ENCODE measurements at regions not wholly inside any gene's neighbourhood (a gene's known extent, or its start where the extent isn't known, plus 50 kb on each side); places are given as distances from the start of the nearest gene placed in this dataset.

- Histone ChIP-seq H3K27me3 (replicated peaks in 2 of 5; ENCODE audit: control insufficient read depth in 4 of 5, insufficient read depth in 5 of 5, low read length in 4 of 5) (no peaks in the 10 kb centered on the region), H3K36me3 (ENCODE audit: control insufficient read depth in 4 of 4, insufficient read depth in 4 of 4, low read length in 3 of 4) (no peaks in the 10 kb centered on the region), H3K27ac (ENCODE audit: insufficient read depth in 1 of 2, low read depth in 1 of 2, low read length in 2 of 2, poor library complexity in 1 of 2, severe bottlenecking in 2 of 2) (no peak overlapping the region), H3K4me3 (ENCODE audit: control insufficient read depth in 1 of 7, extremely low read depth in 1 of 7, insufficient read depth in 4 of 7, low read depth in 2 of 7, low read length in 6 of 7) (no peak overlapping the region), H3K4me1 (ENCODE audit: control extremely low read depth in 1 of 4, control insufficient read depth in 4 of 4, insufficient read depth in 4 of 4, low read length in 3 of 4) (no peaks in the 10 kb centered on the region), H3K9me3 (ENCODE audit: control extremely low read depth in 1 of 5, control insufficient read depth in 4 of 5, insufficient read depth in 2 of 5, low read depth in 1 of 5, low read length in 4 of 5) (peaks cover 0 to 3% (median 0%) of the 10 kb centered on the region in 5 experiments)
- CTCF ChIA-PET = no interaction called here
- peak in 1 of 3 donors; percentile 2 for DNase-seq
- POLR2A ChIA-PET = no interaction called here
These were observed 125.4 kb upstream of the SLC30A5 start for GRCh38 chr5:68968429-68968828.

GRCh38 chr5:68970617-68971016, 123.2 kb upstream of the SLC30A5 start:
- DNase-seq = no peak
- WGBS (ENCODE audit: insufficient coverage) = 98% methylated on average over 5 of the region's 5 CpGs
- Histone ChIP-seq H3K27ac (ENCODE audit: insufficient read depth in 1 of 2, low read depth in 1 of 2, low read length in 2 of 2, poor library complexity in 1 of 2, severe bottlenecking in 2 of 2) (no peak overlapping the region), H3K4me3 (ENCODE audit: control insufficient read depth in 1 of 7, extremely low read depth in 1 of 7, insufficient read depth in 4 of 7, low read depth in 2 of 7, low read length in 6 of 7) (no peak overlapping the region), H3K9me3 (ENCODE audit: control extremely low read depth in 1 of 5, control insufficient read depth in 4 of 5, insufficient read depth in 2 of 5, low read depth in 1 of 5, low read length in 4 of 5) (peaks cover 0 to 16% (median 0%) of the 10 kb centered on the region in 5 experiments), H3K27me3 (replicated peaks in 2 of 5; ENCODE audit: control insufficient read depth in 4 of 5, insufficient read depth in 5 of 5, low read length in 4 of 5) (no peaks in the 10 kb centered on the region), H3K36me3 (ENCODE audit: control insufficient read depth in 4 of 4, insufficient read depth in 4 of 4, low read length in 3 of 4) (no peaks in the 10 kb centered on the region), H3K4me1 (ENCODE audit: control extremely low read depth in 1 of 4, control insufficient read depth in 4 of 4, insufficient read depth in 4 of 4, low read length in 3 of 4) (no peaks in the 10 kb centered on the region)
- CTCF ChIA-PET = no interaction called here
- POLR2A ChIA-PET = no interaction called here

- Histone ChIP-seq H3K9me3 (ENCODE audit: control extremely low read depth in 1 of 5, control insufficient read depth in 4 of 5, insufficient read depth in 2 of 5, low read depth in 1 of 5, low read length in 4 of 5) (peaks cover 0 to 20% (median 3%) of the 10 kb centered on the region in 5 experiments), H3K4me3 (ENCODE audit: control insufficient read depth in 1 of 7, extremely low read depth in 1 of 7, insufficient read depth in 4 of 7, low read depth in 2 of 7, low read length in 6 of 7) (no peak overlapping the region), H3K36me3 (ENCODE audit: control insufficient read depth in 4 of 4, insufficient read depth in 4 of 4, low read length in 3 of 4) (no peaks in the 10 kb centered on the region), H3K4me1 (ENCODE audit: control extremely low read depth in 1 of 4, control insufficient read depth in 4 of 4, insufficient read depth in 4 of 4, low read length in 3 of 4) (no peaks in the 10 kb centered on the region), H3K27ac (ENCODE audit: insufficient read depth in 1 of 2, low read depth in 1 of 2, low read length in 2 of 2, poor library complexity in 1 of 2, severe bottlenecking in 2 of 2) (no peak overlapping the region), H3K27me3 (replicated peaks in 2 of 5; ENCODE audit: control insufficient read depth in 4 of 5, insufficient read depth in 5 of 5, low read length in 4 of 5) (no peaks in the 10 kb centered on the region)
- no peak for DNase-seq
- ChIA-PET CTCF (no interaction called here), POLR2A (no interaction called here)
- 96% methylated on average over 3 of the region's 5 CpGs for WGBS (ENCODE audit: insufficient coverage)
These were observed 120.1 kb upstream of the SLC30A5 start for GRCh38 chr5:68973696-68974095.

GRCh38 chr5:68983043-68983442, 110.8 kb upstream of the SLC30A5 start:
- Histone ChIP-seq H3K4me1 (ENCODE audit: control extremely low read depth in 1 of 4, control insufficient read depth in 4 of 4, insufficient read depth in 4 of 4, low read length in 3 of 4) (no peaks in the 10 kb centered on the region), H3K27ac (ENCODE audit: insufficient read depth in 1 of 2, low read depth in 1 of 2, low read length in 2 of 2, poor library complexity in 1 of 2, severe bottlenecking in 2 of 2) (no peak overlapping the region), H3K27me3 (replicated peaks in 2 of 5; ENCODE audit: control insufficient read depth in 4 of 5, insufficient read depth in 5 of 5, low read length in 4 of 5) (no peaks in the 10 kb centered on the region), H3K9me3 (ENCODE audit: control extremely low read depth in 1 of 5, control insufficient read depth in 4 of 5, insufficient read depth in 2 of 5, low read depth in 1 of 5, low read length in 4 of 5) (peaks cover 0 to 2% (median 0%) of the 10 kb centered on the region in 5 experiments), H3K36me3 (ENCODE audit: control insufficient read depth in 4 of 4, insufficient read depth in 4 of 4, low read length in 3 of 4) (no peaks in the 10 kb centered on the region), H3K4me3 (ENCODE audit: control insufficient read depth in 1 of 7, extremely low read depth in 1 of 7, insufficient read depth in 4 of 7, low read depth in 2 of 7, low read length in 6 of 7) (no peak overlapping the region)
- ChIA-PET CTCF (no interaction called here), POLR2A (interaction anchor here (0.7 kb wide), 2 partner anchors 340 to 1379 kb away, joined by 4 read pairs; no protein-coding TSS in a partner anchor)
- WGBS (ENCODE audit: insufficient coverage) = 80% methylated on average over 1 of the region's 2 CpGs
- no peak for DNase-seq

- DNase-seq = no peak
- ChIA-PET CTCF (interaction anchor here (0.7 kb wide), 1 partner anchor 434 kb away, joined by 3 read pairs; no protein-coding TSS in a partner anchor), POLR2A (interaction anchor here (0.7 kb wide), 1 partner anchor 341 kb away, joined by 4 read pairs; no protein-coding TSS in a partner anchor)
- no peaks in the 10 kb centered on the region for H3K36me3 ChIP-seq (ENCODE audit: control insufficient read depth in 4 of 4, insufficient read depth in 4 of 4, low read length in 3 of 4)
- no peaks in the 10 kb centered on the region for H3K4me1 ChIP-seq (ENCODE audit: control extremely low read depth in 1 of 4, control insufficient read depth in 4 of 4, insufficient read depth in 4 of 4, low read length in 3 of 4)
- no peak overlapping the region for H3K4me3 ChIP-seq (ENCODE audit: control insufficient read depth in 1 of 7, extremely low read depth in 1 of 7, insufficient read depth in 4 of 7, low read depth in 2 of 7, low read length in 6 of 7)
- no peaks in the 10 kb centered on the region for H3K27me3 ChIP-seq (replicated peaks in 2 of 5; ENCODE audit: control insufficient read depth in 4 of 5, insufficient read depth in 5 of 5, low read length in 4 of 5)
- no CpG with 5 or more reads among the region's 3 CpGs for WGBS (ENCODE audit: insufficient coverage)
- no peak overlapping the region for H3K27ac ChIP-seq (ENCODE audit: insufficient read depth in 1 of 2, low read depth in 1 of 2, low read length in 2 of 2, poor library complexity in 1 of 2, severe bottlenecking in 2 of 2)
- H3K9me3 ChIP-seq (ENCODE audit: control extremely low read depth in 1 of 5, control insufficient read depth in 4 of 5, insufficient read depth in 2 of 5, low read depth in 1 of 5, low read length in 4 of 5) = peaks cover 0 to 2% (median 0%) of the 10 kb centered on the region in 5 experiments
These were observed 109.9 kb upstream of the SLC30A5 start for GRCh38 chr5:68983959-68984358.

- Histone ChIP-seq H3K27ac (ENCODE audit: insufficient read depth in 1 of 2, low read depth in 1 of 2, low read length in 2 of 2, poor library complexity in 1 of 2, severe bottlenecking in 2 of 2) (no peak overlapping the region), H3K27me3 (replicated peaks in 2 of 5; ENCODE audit: control insufficient read depth in 4 of 5, insufficient read depth in 5 of 5, low read length in 4 of 5) (no peaks in the 10 kb centered on the region), H3K4me1 (ENCODE audit: control extremely low read depth in 1 of 4, control insufficient read depth in 4 of 4, insufficient read depth in 4 of 4, low read length in 3 of 4) (peaks cover 0 to 6% (median 2%) of the 10 kb centered on the region in 4 experiments), H3K36me3 (ENCODE audit: control insufficient read depth in 4 of 4, insufficient read depth in 4 of 4, low read length in 3 of 4) (no peaks in the 10 kb centered on the region), H3K4me3 (ENCODE audit: control insufficient read depth in 1 of 7, extremely low read depth in 1 of 7, insufficient read depth in 4 of 7, low read depth in 2 of 7, low read length in 6 of 7) (no peak overlapping the region), H3K9me3 (ENCODE audit: control extremely low read depth in 1 of 5, control insufficient read depth in 4 of 5, insufficient read depth in 2 of 5, low read depth in 1 of 5, low read length in 4 of 5) (no peaks in the 10 kb centered on the region)
- WGBS (ENCODE audit: insufficient coverage) = no CpG with 5 or more reads among the region's 1 CpG
- DNase-seq = no peak
- ChIA-PET CTCF (interaction anchor here (0.6 kb wide), 1 partner anchor 14 kb away, joined by 3 read pairs; no protein-coding TSS in a partner anchor), POLR2A (no interaction called here)
These were observed 102.3 kb upstream of the SLC30A5 start for GRCh38 chr5:68991279-68992084.

GRCh38 chr5:68994645-68995044, 99.2 kb upstream of the SLC30A5 start:
- 93% methylated on average over 3 of the region's 4 CpGs for WGBS (ENCODE audit: insufficient coverage)
- CTCF ChIA-PET = no interaction called here

More at GRCh38 chr5:68994645-68995044, 99.2 kb upstream of the SLC30A5 start:
- Histone ChIP-seq H3K27me3 (replicated peaks in 2 of 5; ENCODE audit: control insufficient read depth in 4 of 5, insufficient read depth in 5 of 5, low read length in 4 of 5) (no peaks in the 10 kb centered on the region), H3K36me3 (ENCODE audit: control insufficient read depth in 4 of 4, insufficient read depth in 4 of 4, low read length in 3 of 4) (no peaks in the 10 kb centered on the region), H3K4me1 (ENCODE audit: control extremely low read depth in 1 of 4, control insufficient read depth in 4 of 4, insufficient read depth in 4 of 4, low read length in 3 of 4) (peaks cover 0 to 6% (median 2%) of the 10 kb centered on the region in 4 experiments), H3K27ac (ENCODE audit: insufficient read depth in 1 of 2, low read depth in 1 of 2, low read length in 2 of 2, poor library complexity in 1 of 2, severe bottlenecking in 2 of 2) (no peak overlapping the region), H3K4me3 (ENCODE audit: control insufficient read depth in 1 of 7, extremely low read depth in 1 of 7, insufficient read depth in 4 of 7, low read depth in 2 of 7, low read length in 6 of 7) (no peak overlapping the region), H3K9me3 (ENCODE audit: control extremely low read depth in 1 of 5, control insufficient read depth in 4 of 5, insufficient read depth in 2 of 5, low read depth in 1 of 5, low read length in 4 of 5) (no peaks in the 10 kb centered on the region)
- POLR2A ChIA-PET = no interaction called here
- DNase-seq = no peak

All from common myeloid progenitor, CD34-positive (primary cell).